Activated naive CD8-positive, alpha-beta T cell treated with anti-CD3 and anti-CD28 coated beads, Interleukin-2, amount 50 U/mL, for 24 hours (primary cell): ENCODE measurements at regions not wholly inside any gene's neighbourhood (a gene's known extent, or its start where the extent isn't known, plus 50 kb on each side); places are given as distances from the start of the nearest gene placed in this dataset.
A peak's percentile ranks its signal among the peaks of the same experiment; 100 is the strongest.

Experiments used
- ATAC-seq: fragments of 150-1000 bp; cut with Tn5 transposase; one replicate; pipeline ENCODE4 v1.10.0; 2021
- DNase-seq: peaks from one replicate; pipeline ENCODE4 v3.0.0; 2021
- H3K27ac Mint-ChIP-seq: one replicate; pipeline ENCODE4 v1.8.0; 2021; ENCODE audit warnings: mild to moderate bottlenecking, mixed read lengths
- H3K27me3 Mint-ChIP-seq: one replicate; pipeline ENCODE4 v1.8.0; 2021; ENCODE audit warnings: mixed read lengths
- H3K36me3 Mint-ChIP-seq: one replicate; pipeline ENCODE4 v1.8.0; 2021; ENCODE audit warnings: low read depth, mixed read lengths
- H3K4me1 Mint-ChIP-seq: one replicate; pipeline ENCODE4 v1.8.0; 2021; ENCODE audit warnings: mixed read lengths
- H3K4me3 Mint-ChIP-seq: one replicate; pipeline ENCODE4 v1.8.0; 2021; ENCODE audit warnings: mild to moderate bottlenecking, moderate library complexity, mixed read lengths
- H3K9me3 Mint-ChIP-seq: one replicate; pipeline ENCODE4 v1.8.0; 2021; ENCODE audit warnings: mixed read lengths

DNA sequence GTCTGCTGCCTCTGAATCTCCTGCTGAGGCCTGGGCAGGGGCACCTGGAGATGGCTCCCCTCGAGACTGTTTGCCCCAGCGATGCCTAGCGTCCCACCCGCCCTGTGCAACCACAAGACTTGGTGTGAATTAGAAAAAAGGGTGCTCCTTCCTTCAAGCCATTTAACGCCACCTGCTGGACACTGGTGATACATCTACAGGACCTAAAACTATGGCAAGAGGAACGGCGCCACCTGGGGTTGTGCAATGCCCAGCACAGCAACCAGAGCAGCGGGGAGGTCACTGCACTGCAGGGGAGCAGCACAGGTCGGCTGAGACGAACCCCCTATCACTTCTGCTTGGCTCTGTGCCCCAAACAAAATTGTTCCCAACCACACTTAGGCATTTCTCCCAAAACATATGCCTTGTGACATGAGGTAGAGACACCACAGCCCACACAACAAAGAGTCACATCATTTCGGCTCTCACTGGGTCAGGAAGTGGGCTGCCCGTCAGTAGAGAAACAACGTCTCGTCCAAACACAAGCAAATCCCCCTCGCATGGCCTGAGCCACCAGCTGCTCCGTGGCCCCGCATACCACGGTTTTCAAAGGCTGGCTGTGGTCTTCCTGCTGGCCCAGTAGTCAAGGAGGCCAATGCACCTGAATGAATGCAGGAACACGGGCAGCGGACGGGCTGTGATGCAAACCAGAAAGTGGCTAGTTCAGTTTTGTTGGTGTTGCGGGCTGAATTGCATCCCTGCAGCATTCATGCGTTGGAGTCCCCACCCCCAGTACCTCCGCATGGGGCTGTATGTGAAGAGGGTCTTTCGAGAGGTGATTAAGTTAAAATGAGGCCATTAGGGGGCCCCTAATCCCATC is 171.9 kb downstream of the SHANK2 start:
- ATAC-seq = no peak
- no peaks in the 10 kb centered on the region for H3K36me3 Mint-ChIP-seq
- H3K4me1 Mint-ChIP-seq = no peaks in the 10 kb centered on the region
- no peaks in the 10 kb centered on the region for H3K9me3 Mint-ChIP-seq
- DNase-seq = peak; percentile 65
- H3K27me3 Mint-ChIP-seq = peaks cover 7% of the 10 kb centered on the region
- no peak overlapping the region for H3K4me3 Mint-ChIP-seq
- no peak overlapping the region for H3K27ac Mint-ChIP-seq

DNA sequence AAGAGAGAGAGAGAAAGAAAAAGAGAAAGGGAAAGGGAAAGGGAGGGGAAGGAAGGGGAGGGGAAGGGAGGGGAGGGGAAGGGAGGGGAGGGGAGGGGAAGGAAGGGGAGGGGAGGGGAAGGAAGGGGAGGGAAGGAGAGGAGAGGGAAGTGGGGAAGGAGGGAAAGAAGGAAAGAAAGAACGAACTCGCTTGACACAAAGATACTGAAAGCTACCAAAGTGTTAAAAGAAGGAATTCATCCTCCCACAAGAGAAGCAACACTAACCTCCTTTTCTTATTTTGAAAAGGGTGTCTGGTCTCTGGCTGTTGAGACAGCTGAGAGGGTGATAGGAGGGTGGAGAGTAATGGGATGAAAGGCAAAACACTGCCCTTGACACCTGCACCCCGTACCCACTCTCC is 172.6 kb downstream of the SHANK2 start:
- ATAC-seq (no peak), DNase-seq (no peak)
- no peaks in the 10 kb centered on the region for H3K9me3 Mint-ChIP-seq
- H3K27ac Mint-ChIP-seq = no peak overlapping the region
- no peak overlapping the region for H3K4me3 Mint-ChIP-seq
- H3K36me3 Mint-ChIP-seq = no peaks in the 10 kb centered on the region
- no peaks in the 10 kb centered on the region for H3K4me1 Mint-ChIP-seq
- peaks cover 7% of the 10 kb centered on the region for H3K27me3 Mint-ChIP-seq

DNA sequence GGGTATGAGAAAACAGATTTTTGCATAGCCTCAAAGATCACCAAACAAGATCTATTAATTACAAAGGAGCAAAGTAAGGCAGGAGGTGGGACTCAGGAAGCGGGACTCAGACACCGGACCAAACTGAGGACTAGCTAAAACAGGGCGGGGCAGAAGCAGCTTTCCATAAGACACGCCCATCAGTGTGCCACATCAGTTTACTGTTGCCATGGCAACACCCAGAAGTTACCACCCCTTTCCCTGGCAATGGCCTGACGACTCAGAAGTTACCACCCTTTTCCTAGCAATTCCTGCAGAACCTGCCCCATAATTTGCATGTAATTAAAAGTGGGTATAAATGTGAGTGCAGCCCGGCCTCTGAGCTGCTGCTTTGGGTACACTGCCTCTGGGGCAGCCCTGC is 173.9 kb downstream of the SHANK2 start:
- H3K27ac Mint-ChIP-seq = no peak overlapping the region
- H3K27me3 Mint-ChIP-seq = peaks cover 7% of the 10 kb centered on the region
- no peaks in the 10 kb centered on the region for H3K9me3 Mint-ChIP-seq
- H3K4me1 Mint-ChIP-seq = no peaks in the 10 kb centered on the region
- H3K4me3 Mint-ChIP-seq = no peak overlapping the region
- no peak for DNase-seq
- no peaks in the 10 kb centered on the region for H3K36me3 Mint-ChIP-seq
- no peak for ATAC-seq

DNA sequence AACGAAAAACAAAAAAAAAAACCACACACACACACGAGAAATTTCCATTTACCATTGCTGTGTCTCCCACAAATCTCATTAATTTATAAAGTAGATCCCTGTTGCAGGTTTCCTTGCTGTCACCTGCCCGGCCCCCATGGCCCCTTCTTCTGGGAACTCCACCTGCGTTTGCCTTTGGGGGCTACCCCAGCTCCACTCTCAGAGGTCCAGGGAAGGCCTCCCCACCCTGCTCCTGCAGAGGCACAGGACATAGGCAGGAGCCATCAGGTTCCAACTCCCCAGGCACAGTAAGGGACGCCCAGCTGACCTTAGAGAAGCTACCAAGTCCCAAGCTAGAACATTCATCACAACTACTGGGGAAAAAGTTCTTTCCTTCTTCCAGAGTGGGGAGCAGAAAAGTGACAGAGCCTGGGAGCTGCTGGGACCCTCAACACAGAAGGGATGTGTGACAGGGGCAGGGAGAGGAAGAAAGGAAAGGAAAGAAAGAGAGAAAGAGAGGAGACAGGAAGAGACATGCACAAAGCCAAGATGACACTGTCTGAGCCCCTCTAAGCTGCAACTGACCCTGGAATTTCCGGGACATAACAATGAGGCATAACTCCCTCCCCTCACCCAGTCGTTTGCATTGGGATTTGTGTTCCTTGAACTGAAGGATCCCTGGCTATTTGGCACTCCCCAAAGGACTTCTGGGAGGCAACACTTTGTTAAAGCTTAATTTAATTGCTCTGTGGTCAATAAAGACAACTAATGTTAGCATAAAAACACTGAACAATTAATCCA is 175.7 kb downstream of the SHANK2 start:
- no peak for ATAC-seq
- Mint-ChIP-seq H3K4me3 (no peak overlapping the region), H3K27me3 (peaks cover 14% of the 10 kb centered on the region), H3K4me1 (no peaks in the 10 kb centered on the region), H3K36me3 (no peaks in the 10 kb centered on the region), H3K9me3 (no peaks in the 10 kb centered on the region), H3K27ac (no peak overlapping the region)
- DNase-seq = no peak

DNA sequence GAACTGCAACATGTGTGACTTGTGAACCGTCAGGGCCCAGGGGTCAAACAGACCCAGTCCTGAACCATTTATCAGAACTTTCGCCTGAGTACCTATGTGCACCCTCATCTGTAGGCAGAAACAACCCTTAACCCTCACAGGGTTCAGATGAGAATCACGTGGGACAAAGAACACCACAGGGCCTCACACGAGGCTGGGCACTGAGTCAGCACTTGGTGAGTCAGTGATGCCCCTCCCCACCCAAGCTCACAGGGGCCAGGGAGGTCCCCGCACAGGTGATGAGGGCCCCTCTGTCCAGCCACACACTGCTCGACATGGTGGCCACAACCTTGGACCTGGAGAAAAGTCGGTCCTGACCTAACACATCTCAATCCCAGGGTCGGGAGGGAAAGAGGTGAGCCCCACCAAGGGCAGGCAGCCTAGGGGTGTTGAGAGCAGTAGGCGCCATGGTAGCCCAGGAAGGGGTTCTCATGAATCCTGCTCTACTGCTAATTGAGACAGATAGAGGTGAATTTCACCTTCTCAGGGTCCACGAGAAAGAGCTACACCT is 176.4 kb downstream of the SHANK2 start:
- no peak for DNase-seq
- Mint-ChIP-seq H3K36me3 (no peaks in the 10 kb centered on the region), H3K4me3 (no peak overlapping the region), H3K4me1 (no peaks in the 10 kb centered on the region), H3K27me3 (peaks cover 14% of the 10 kb centered on the region), H3K27ac (no peak overlapping the region), H3K9me3 (no peaks in the 10 kb centered on the region)
- ATAC-seq = no peak

DNA sequence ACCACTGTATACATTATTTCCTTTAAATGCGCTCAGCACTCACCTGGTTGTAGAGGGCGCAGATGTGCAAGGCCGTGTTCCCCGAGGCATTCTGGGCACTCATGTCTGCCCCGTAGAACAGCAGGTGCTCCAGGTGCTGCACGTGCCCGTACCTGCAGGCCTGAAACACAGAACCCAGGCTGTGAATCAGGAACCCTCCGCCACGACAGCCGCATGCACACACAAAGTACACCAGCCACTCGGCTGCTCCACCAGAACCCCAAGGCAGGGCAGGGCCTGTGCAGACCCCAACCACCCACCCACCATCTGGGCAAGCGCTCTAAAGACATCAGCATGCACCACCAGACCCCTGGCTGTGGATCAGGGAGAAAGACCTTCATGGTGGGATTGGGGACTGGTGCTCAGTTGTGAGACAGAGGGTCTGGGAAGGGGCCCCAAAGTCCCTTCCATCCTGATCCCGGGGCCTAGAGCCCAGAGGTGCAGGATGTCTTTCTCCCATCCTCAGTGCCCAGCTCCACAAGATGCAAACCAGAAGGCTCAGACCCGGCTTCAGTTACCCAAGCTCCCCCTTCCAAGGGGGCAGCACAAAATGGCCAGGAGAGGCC is 177.2 kb downstream of the SHANK2 start:
- ATAC-seq (no peak), DNase-seq (no peak)
- Mint-ChIP-seq H3K36me3 (no peaks in the 10 kb centered on the region), H3K9me3 (no peaks in the 10 kb centered on the region), H3K4me3 (no peak overlapping the region), H3K27ac (no peak overlapping the region), H3K27me3 (peaks cover 13% of the 10 kb centered on the region), H3K4me1 (no peaks in the 10 kb centered on the region)

DNA sequence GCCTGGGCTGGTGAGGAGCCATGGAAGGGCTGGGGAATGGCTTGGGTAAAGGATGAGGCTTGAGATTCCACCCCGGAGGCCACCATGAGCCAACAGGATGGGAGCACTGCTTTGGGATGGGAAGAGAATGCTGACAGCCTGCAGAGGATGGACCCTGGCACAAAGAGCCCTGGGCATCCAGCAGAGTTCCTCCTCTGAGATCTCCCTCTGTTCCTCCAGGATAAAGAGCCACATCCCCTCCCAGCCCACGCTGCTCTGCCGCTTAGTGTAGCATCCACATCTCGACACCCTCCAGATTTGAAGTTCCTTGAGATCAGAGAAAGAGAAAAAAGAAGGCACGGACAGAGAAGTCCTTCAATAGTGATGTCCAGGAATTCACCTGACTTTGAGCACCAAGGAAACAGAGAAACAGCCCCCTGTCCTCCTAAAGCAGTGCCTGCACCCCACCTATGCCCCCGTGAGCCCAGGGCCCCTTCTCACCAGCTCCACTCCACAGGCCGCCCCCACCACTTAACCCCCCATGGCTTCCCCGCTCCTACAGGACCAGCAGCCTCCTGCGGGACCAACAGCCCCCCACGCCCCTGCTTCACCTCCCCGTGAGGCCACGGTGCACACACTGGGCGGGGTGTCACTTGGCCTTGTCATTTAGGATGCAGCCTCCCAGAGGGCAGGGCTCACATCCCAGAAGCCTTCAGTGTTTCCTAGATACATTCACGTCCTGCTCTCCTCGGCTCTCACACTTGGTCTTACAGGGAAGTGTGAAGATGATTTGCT is 180.5 kb downstream of the SHANK2 start:
- H3K36me3 Mint-ChIP-seq = no peaks in the 10 kb centered on the region
- H3K9me3 Mint-ChIP-seq = no peaks in the 10 kb centered on the region
- no peak overlapping the region for H3K27ac Mint-ChIP-seq
- peaks cover 11% of the 10 kb centered on the region for H3K27me3 Mint-ChIP-seq
- no peaks in the 10 kb centered on the region for H3K4me1 Mint-ChIP-seq
- DNase-seq (no peak), ATAC-seq (no peak)
- H3K4me3 Mint-ChIP-seq = no peak overlapping the region

DNA sequence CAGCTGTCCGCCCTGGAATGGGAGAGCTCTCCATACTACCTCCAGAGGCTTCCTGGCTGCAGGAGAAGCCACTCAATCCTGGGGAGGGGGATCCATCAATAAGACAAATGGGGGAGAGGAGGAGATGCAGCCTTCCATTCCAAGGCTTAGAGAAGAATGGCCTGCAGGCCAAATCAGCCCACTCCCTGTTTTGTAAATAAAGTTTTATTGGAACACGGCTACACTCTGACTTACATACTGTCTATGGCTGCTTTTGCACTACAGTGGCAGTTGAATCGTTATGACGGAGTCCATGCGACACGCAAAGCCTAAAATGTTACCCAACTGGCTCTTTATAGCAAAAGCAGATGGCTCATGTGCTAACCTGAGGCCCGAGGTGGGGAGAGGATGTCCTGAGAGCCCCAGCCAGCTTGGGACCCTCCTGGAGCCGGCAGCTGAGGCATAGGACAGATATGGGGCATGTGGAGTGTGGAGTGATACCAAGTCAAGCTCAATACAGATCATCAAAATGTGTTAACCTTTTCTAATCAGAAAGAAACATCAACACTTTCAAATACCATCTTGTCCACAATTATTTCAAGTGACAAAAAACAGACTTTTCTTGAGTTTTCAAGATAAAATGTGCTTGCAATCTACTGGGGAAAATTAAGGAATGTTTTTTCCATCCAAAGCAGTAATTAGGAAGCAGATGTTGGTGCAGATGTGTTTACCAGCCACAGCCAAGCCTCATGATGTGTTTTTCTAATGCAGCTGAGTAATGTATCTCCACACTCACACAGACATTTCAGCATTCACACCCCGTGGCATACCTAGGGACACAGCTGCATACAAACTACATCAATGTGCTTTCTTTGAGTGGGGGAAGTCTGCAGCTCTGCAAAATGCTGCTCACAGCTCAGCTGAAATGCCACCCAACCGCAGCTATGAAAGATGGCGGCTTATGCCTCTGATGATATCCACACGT is 181.6 kb downstream of the SHANK2 start:
- H3K36me3 Mint-ChIP-seq = no peaks in the 10 kb centered on the region
- ATAC-seq = no peak
- H3K27ac Mint-ChIP-seq = no peak overlapping the region

DNA sequence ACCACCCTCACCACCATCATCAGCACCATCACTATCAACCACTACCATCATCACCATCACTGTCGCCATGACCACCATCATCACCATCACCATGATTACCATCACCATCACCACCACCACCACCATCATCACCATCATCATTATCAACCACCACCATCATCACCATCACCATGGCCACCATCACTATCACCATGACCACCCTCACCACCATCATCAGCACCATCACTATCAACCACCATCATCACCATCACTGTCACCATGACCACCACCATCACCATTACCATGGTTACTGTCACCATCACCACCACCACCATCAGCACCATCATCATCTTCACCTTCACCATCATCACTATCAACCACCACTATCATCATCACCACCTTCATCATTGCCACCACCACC is 183.4 kb downstream of the SHANK2 start:
- Mint-ChIP-seq H3K27me3 (peaks cover 20% of the 10 kb centered on the region), H3K4me3 (no peak overlapping the region), H3K27ac (no peak overlapping the region), H3K9me3 (no peaks in the 10 kb centered on the region), H3K4me1 (no peaks in the 10 kb centered on the region), H3K36me3 (no peaks in the 10 kb centered on the region)
- ATAC-seq (no peak), DNase-seq (no peak)

More for the DNA sequence above, 181.6 kb downstream of the SHANK2 start:
- DNase-seq = no peak
- H3K4me1 Mint-ChIP-seq = no peaks in the 10 kb centered on the region
- no peaks in the 10 kb centered on the region for H3K9me3 Mint-ChIP-seq
- no peak overlapping the region for H3K4me3 Mint-ChIP-seq
- H3K27me3 Mint-ChIP-seq = peaks cover 7% of the 10 kb centered on the region

DNA sequence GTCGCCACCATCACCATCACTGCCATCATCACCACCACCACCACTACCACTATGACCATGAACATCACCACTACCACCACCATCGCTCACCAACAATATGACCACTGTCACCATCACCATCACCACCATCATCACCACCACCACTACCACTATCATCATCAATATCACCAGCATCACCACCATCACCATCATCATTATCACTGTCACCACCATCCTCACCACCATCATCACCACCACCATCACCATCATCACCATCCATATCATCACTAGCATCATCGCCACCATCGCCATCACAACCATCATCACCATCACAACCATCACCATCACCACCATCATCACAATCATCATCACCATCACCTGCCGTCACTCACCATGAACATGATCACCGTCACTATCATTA is 184.6 kb downstream of the SHANK2 start:
- DNase-seq = no peak
- Mint-ChIP-seq H3K27ac (no peak overlapping the region), H3K9me3 (no peaks in the 10 kb centered on the region), H3K36me3 (no peaks in the 10 kb centered on the region), H3K4me3 (no peak overlapping the region), H3K4me1 (no peaks in the 10 kb centered on the region), H3K27me3 (peaks cover 31% of the 10 kb centered on the region)
- no peak for ATAC-seq

DNA sequence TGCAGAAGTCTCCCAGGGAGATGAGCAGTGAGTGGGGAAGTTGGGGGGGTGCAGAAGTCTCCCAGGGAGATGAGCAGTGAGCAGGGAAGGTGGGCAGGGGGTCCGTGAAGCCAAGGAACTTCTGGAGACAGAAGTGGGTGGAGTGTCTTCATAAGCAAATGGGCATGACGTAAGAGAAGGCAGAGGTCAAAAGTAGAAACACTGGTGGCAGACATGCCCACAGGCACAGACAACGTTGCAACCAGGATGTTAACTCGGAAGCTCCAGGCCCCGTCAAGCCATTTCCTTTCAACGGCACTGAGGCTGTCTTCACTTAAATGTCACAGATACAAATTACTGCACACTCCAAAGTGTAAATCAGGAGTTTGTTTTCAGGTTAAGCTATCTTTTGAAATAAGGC is 186.1 kb downstream of the SHANK2 start:
- no peak overlapping the region for H3K4me3 Mint-ChIP-seq
- DNase-seq (no peak), ATAC-seq (no peak)
- no peaks in the 10 kb centered on the region for H3K9me3 Mint-ChIP-seq
- H3K4me1 Mint-ChIP-seq = no peaks in the 10 kb centered on the region
- H3K27ac Mint-ChIP-seq = no peak overlapping the region
- no peaks in the 10 kb centered on the region for H3K36me3 Mint-ChIP-seq
- peaks cover 27% of the 10 kb centered on the region for H3K27me3 Mint-ChIP-seq

DNA sequence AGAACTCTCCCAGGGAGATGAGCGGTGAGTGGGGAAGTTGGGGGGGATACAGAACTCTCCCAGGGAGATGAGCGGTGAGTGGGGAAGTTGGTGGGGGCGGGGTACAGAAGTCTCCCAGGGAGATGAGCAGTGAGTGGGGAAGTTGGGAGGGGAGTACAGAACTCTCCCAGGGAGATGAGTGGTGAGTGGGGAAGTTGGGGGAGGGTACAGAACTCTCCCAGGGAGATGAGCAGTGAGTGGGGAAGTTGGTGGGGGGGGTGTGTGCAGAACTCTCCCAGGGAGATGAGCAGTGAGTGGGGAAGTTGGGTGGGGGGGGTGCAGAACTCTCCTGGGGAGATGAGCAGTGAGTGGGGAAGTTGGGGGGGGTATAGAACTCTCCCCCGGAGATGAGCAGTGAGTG is 186.5 kb downstream of the SHANK2 start:
- no peaks in the 10 kb centered on the region for H3K9me3 Mint-ChIP-seq
- no peaks in the 10 kb centered on the region for H3K4me1 Mint-ChIP-seq
- ATAC-seq (no peak), DNase-seq (no peak)
- no peaks in the 10 kb centered on the region for H3K36me3 Mint-ChIP-seq
- H3K27ac Mint-ChIP-seq = no peak overlapping the region
- peaks cover 27% of the 10 kb centered on the region for H3K27me3 Mint-ChIP-seq
- no peak overlapping the region for H3K4me3 Mint-ChIP-seq

DNA sequence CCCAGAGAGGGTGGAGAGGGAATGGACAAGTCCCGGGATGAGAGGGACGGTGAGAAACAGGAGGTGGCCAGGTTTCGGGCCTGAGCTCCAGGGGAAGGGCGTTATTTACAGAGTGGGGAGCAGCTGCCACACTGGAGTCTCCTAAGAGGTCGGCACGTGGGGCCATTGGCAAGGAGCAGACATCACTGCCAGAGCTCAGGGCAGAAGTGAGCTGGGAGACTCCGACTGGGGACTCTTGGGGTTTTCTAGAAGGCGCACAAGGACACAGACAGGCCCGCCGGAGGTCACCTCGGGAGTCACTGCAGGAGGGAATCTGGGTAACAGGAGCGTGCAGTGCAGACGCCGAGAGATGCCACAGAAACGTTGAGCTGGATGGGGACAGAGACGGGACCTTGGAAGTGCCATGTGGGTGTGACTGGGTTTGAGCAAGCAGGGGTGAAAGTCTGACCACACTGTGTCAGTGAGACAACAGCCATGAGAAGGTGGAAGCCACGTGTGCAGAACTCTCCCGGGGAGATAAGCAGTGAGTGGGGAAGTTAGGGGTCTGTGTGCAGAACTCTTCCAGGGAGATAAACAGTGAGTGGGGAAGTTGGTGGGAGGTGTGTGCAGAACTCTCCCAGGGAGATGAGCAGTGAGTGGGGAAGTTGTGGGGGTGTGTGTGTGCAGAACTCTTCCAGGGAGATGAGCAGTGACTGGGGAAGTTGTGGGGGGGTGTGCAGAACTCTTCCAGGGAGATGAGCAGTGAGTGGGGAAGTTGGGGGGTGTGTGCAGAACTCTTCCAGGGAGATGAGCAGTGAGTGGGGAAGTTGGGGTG is 187.5 kb downstream of the SHANK2 start:
- DNase-seq (no peak), ATAC-seq (no peak)
- H3K4me3 Mint-ChIP-seq = no peak overlapping the region
- no peaks in the 10 kb centered on the region for H3K9me3 Mint-ChIP-seq
- H3K4me1 Mint-ChIP-seq = no peaks in the 10 kb centered on the region
- peaks cover 29% of the 10 kb centered on the region for H3K27me3 Mint-ChIP-seq
- no peaks in the 10 kb centered on the region for H3K36me3 Mint-ChIP-seq
- no peak overlapping the region for H3K27ac Mint-ChIP-seq
